Coronary artery (tissue), 2 donors: ENCODE measurements at regions not wholly inside any gene's neighbourhood (a gene's known extent, or its start where the extent isn't known, plus 50 kb on each side); places are given as distances from the start of the nearest gene placed in this dataset.

Experiments
- DNase-seq: peaks from one replicate; pipeline ENCODE4 v3.0.0-alpha.2; 2017; ENCODE audit warnings: low spot score
- H3K27ac ChIP-seq, 2 donors: fragments of 200-600 bp; sonication (generic); one replicate each; pipeline ENCODE4 v1.5.1; 2016 to 2019
- H3K4me3 ChIP-seq: fragments of 200-600 bp; sonication (generic); 2 replicates; pipeline ENCODE4 v1.5.1; 2016; ENCODE audit warnings: mild to moderate bottlenecking, moderate library complexity
- TF ChIP-seq, protein P1 (sequence below): fragments of 200-600 bp; sonication (generic); IDR thresholded peaks from one replicate; pipeline ENCODE4 v1.5.1; 2019; ENCODE audit warnings: antibody characterized with exemption

- Histone ChIP-seq H3K4me3 (no peak overlapping the region), H3K27ac (no peak overlapping the region)
- TF ChIP-seq, protein P1, sequence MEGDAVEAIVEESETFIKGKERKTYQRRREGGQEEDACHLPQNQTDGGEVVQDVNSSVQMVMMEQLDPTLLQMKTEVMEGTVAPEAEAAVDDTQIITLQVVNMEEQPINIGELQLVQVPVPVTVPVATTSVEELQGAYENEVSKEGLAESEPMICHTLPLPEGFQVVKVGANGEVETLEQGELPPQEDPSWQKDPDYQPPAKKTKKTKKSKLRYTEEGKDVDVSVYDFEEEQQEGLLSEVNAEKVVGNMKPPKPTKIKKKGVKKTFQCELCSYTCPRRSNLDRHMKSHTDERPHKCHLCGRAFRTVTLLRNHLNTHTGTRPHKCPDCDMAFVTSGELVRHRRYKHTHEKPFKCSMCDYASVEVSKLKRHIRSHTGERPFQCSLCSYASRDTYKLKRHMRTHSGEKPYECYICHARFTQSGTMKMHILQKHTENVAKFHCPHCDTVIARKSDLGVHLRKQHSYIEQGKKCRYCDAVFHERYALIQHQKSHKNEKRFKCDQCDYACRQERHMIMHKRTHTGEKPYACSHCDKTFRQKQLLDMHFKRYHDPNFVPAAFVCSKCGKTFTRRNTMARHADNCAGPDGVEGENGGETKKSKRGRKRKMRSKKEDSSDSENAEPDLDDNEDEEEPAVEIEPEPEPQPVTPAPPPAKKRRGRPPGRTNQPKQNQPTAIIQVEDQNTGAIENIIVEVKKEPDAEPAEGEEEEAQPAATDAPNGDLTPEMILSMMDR = no peak
- no peak for DNase-seq
Observed at GRCh38 chr3:43194069-43194468, 88.2 kb upstream of the POMGNT2 start.

GRCh38 chr3:43192028-43192427, 86.1 kb upstream of the POMGNT2 start:
- H3K4me3 ChIP-seq = no peak overlapping the region
- TF ChIP-seq, protein P1 = no peak
- no peak for DNase-seq
- H3K27ac ChIP-seq = no peak overlapping the region

DNA sequence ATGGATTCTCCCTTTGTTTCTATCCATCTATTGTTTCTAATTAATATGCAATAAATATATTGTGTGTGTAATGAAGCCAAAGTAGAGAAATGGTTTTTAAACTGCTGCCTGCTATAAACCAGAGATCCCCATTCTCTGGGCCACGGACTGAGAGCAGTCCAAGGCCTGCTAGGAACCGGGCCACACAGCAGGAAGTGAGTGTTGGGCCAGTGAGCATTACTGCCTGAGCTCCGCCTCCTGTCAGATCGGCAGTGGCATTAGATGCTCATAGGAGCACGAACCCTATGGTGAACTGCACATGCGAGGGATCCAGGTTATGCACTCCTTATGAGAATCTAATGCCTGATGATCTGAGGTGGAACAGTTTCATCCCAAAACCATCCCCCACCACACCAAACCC, 85.2 kb upstream of the POMGNT2 start:
- Histone ChIP-seq H3K27ac (no peak overlapping the region), H3K4me3 (no peak overlapping the region)
- DNase-seq = no peak
- TF ChIP-seq, protein P1 = no peak

GRCh38 chr3:43190670-43191069, 84.8 kb upstream of the POMGNT2 start:
- TF ChIP-seq, protein P1 = no peak
- Histone ChIP-seq H3K27ac (no peak overlapping the region), H3K4me3 (no peak overlapping the region)
- no peak for DNase-seq

GRCh38 chr3:43187836-43188479, 82.1 kb upstream of the POMGNT2 start:
- TF ChIP-seq, protein P1 = no peak
- no peak overlapping the region for H3K27ac ChIP-seq
- DNase-seq = peak; percentile 3
- H3K4me3 ChIP-seq = no peak overlapping the region

GRCh38 chr3:43185983-43186314, 80.1 kb upstream of the POMGNT2 start:
- no peak overlapping the region for H3K27ac ChIP-seq
- TF ChIP-seq, protein P1 = no peak

DNA sequence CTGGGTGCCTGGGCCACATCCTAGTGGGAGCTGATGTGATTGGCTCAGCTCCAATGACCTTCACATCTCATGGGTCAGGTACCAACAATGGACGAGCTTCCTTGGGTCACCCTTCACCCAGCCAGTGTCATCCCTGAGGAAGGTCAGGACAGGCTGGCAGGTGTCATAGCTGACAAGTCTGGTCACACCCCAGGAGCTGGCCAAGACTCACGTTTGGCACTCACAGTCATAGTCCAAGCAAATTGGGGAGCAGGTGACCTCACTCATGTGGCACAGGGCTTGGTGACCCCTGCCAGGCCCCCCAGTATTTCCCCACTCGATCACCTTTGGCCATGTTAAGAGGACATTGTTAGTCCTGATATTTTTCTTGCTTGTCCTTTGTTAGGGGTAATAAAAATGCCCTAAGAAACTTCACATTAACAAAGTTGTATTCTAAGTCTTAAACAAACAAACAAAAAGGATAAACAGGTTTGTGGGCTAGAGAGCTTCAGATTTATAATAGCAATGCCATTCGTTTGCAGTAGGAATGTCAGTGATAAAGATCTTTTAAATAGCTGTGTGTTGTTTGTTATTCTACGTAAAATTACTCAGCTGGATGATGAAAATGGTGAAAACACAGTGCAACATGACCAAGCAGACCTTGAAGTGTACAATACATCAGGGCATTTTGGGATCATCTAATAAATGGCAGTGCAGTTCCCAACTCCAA, 79.5 kb upstream of the POMGNT2 start:
- Histone ChIP-seq H3K4me3 (no peak overlapping the region), H3K27ac (no peak overlapping the region)
- DNase-seq = no peak
- TF ChIP-seq, protein P1 = no peak

More at GRCh38 chr3:43185983-43186314, 80.1 kb upstream of the POMGNT2 start:
- no peak overlapping the region for H3K4me3 ChIP-seq
- peak; percentile 21 for DNase-seq
